H1 (cell line): ENCODE measurements at regions not wholly inside any gene's neighbourhood (a gene's known extent, or its start where the extent isn't known, plus 50 kb on each side); places are given as distances from the start of the nearest gene placed in this dataset.

Experiments used
- CTCF ChIA-PET: fragments of 300-600 bp; sonication (Branson Sonifier 250); formaldehyde crosslinking; loops from one replicate; lab custom pipeline; 2021; ENCODE audit not compliant: partially characterized antibody; lab: Charles Lee
- POLR2A ChIA-PET: fragments of 300-600 bp; sonication (Branson Sonifier 250); formaldehyde crosslinking; loops from one replicate; lab custom pipeline; 2021; ENCODE audit warnings: inconsistent platforms; ENCODE audit not compliant: partially characterized antibody; lab: Charles Lee
- DNase-seq, 2 experiments: peaks; one replicate each; pipeline versions ENCODE4 v3.0.0 to v3.0.0-alpha.2; 2010 to 2022; ENCODE audit warnings: low spot score in 2 of 2, low read depth in 1 of 2, mixed read lengths in 1 of 2
- FAIRE-seq: peaks from 2 replicates; lab custom pipeline; 2011; peaks lifted over from hg19 to GRCh38; lab: Jason Lieb, UNC
- H2AFZ ChIP-seq: 2 replicates; pipeline ENCODE4 v1.8.1; 2012; ENCODE audit warnings: low read length, inconsistent platforms
- H2AK5ac ChIP-seq: 2 replicates; pipeline ENCODE4 v1.6.1; 2013; ENCODE audit warnings: low read depth, low read length
- H2BK120ac ChIP-seq: replicated peaks from 2 replicates; pipeline ENCODE3; 2013; ENCODE audit warnings: low read depth, low read length, inconsistent platforms
- H2BK12ac ChIP-seq: 2 replicates; pipeline ENCODE4 v1.6.1; 2013; ENCODE audit warnings: low read depth, low read length
- H2BK15ac ChIP-seq: 2 replicates; pipeline ENCODE4 v1.6.1; 2013; ENCODE audit warnings: low read length
- H2BK20ac ChIP-seq: 2 replicates; pipeline ENCODE4 v1.6.1; 2013; ENCODE audit warnings: low read length
- H2BK5ac ChIP-seq: 2 replicates; pipeline ENCODE4 v1.6.1; 2013; ENCODE audit warnings: low read depth, low read length
- H3K14ac ChIP-seq: 2 replicates; pipeline ENCODE4 v1.6.1; 2013; ENCODE audit warnings: inconsistent platforms; ENCODE audit not compliant: insufficient read length
- H3K18ac ChIP-seq: 2 replicates; pipeline ENCODE4 v1.6.1; 2013; ENCODE audit warnings: low read length; ENCODE audit errors: extremely low read depth
- H3K23ac ChIP-seq: 2 replicates; pipeline ENCODE4 v1.6.1; 2013; ENCODE audit warnings: inconsistent platforms; ENCODE audit not compliant: insufficient read length
- H3K23me2 ChIP-seq: 2 replicates; pipeline ENCODE4 v1.6.1; 2013; ENCODE audit warnings: low read depth, low read length
- H3K27ac ChIP-seq: 2 replicates; pipeline ENCODE4 v1.6.1; 2011; ENCODE audit warnings: low read depth, low read length, inconsistent platforms
- H3K27me3 ChIP-seq, 4 experiments: replicated peaks in 1 of 4; 1 replicate in 1 of 4; 2 replicates in 3 of 4; pipeline versions ENCODE4 v1.6.1 to v1.8.1; 2011 to 2013; ENCODE audit warnings: low read length in 3 of 4, mild to moderate bottlenecking in 3 of 4, inconsistent platforms in 2 of 4, mixed read lengths in 2 of 4, moderate library complexity in 1 of 4; ENCODE audit not compliant: control insufficient read depth in 3 of 4, insufficient read depth in 3 of 4; ENCODE audit errors: extremely low read depth in 1 of 4
- H3K36me3 ChIP-seq, 4 experiments: 2 replicates each; pipeline versions ENCODE4 v1.6.1 to v1.8.1; 2011 to 2013; ENCODE audit warnings: mild to moderate bottlenecking in 4 of 4, low read length in 3 of 4, moderate library complexity in 2 of 4, control low read depth in 1 of 4, inconsistent platforms in 1 of 4; ENCODE audit not compliant: insufficient read depth in 4 of 4, control insufficient read depth in 2 of 4
- H3K4ac ChIP-seq: replicated peaks from 2 replicates; pipeline ENCODE3; 2013; ENCODE audit warnings: low read length, low read depth, mixed read lengths, inconsistent platforms; ENCODE audit not compliant: insufficient read length
- H3K4me1 ChIP-seq, 4 experiments: replicated peaks in 1 of 4; 1 replicate in 1 of 4; 2 replicates in 3 of 4; pipeline versions ENCODE4 v1.6.1 to v1.8.1; 2011 to 2013; ENCODE audit warnings: low read length in 3 of 4, inconsistent platforms in 2 of 4, mixed read lengths in 1 of 4; ENCODE audit not compliant: insufficient read depth in 4 of 4, control insufficient read depth in 3 of 4
- H3K4me2 ChIP-seq, 2 experiments: 2 replicates each; pipeline versions ENCODE4 v1.6.1 to v1.8.1; 2011 to 2013; ENCODE audit warnings: low read depth in 2 of 2, low read length in 2 of 2, control low read depth in 1 of 2, inconsistent platforms in 1 of 2, mild to moderate bottlenecking in 1 of 2; ENCODE audit not compliant: insufficient read depth in 1 of 2
- H3K4me3 ChIP-seq, 4 experiments: fragments of 200-600, 300-600 bp in 1 of 4; sonication (generic), shearing (Covaris generic), sonication (Bioruptor Twin) in 1 of 4; 2 replicates each; pipeline versions ENCODE4 v1.5.1 to v1.8.1; 2011 to 2016; ENCODE audit warnings: low read length in 4 of 4, low read depth in 3 of 4, control low read depth in 2 of 4, inconsistent platforms in 2 of 4, mild to moderate bottlenecking in 2 of 4, mixed read lengths in 1 of 4, moderate library complexity in 1 of 4; ENCODE audit not compliant: insufficient read depth in 2 of 4; ENCODE audit errors: extremely low read depth in 1 of 4
- H3K56ac ChIP-seq: replicated peaks from 2 replicates; pipeline ENCODE3; 2013; ENCODE audit warnings: low read depth, mild to moderate bottlenecking, mixed read lengths, low read length, inconsistent platforms; ENCODE audit not compliant: insufficient read length
- H3K79me1 ChIP-seq: 2 replicates; pipeline ENCODE4 v1.6.1; 2013; ENCODE audit warnings: low read depth, low read length, control low read depth
- H3K79me2 ChIP-seq, 2 experiments: 2 replicates each; pipeline versions ENCODE4 v1.6.1 to v1.8.1; 2012 to 2013; ENCODE audit warnings: low read length in 2 of 2, mild to moderate bottlenecking in 2 of 2, inconsistent platforms in 1 of 2; ENCODE audit not compliant: insufficient read depth in 2 of 2, control insufficient read depth in 1 of 2
- H3K9ac ChIP-seq, 4 experiments: replicated peaks in 1 of 4; 1 replicate in 1 of 4; 2 replicates in 3 of 4; pipeline versions ENCODE4 v1.6.1 to v1.8.1; 2011 to 2013; ENCODE audit warnings: low read depth in 3 of 4, low read length in 3 of 4, control low read depth in 2 of 4, mild to moderate bottlenecking in 2 of 4, moderate library complexity in 2 of 4, inconsistent platforms in 1 of 4; ENCODE audit errors: extremely low read depth in 1 of 4
- H3K9me3 ChIP-seq, 2 experiments: 2 replicates each; pipeline versions ENCODE4 v1.6.1 to v1.8.1; 2012 to 2013; ENCODE audit warnings: mild to moderate bottlenecking in 2 of 2, moderate library complexity in 2 of 2, control low read depth in 1 of 2, inconsistent platforms in 1 of 2, low read depth in 1 of 2, low read length in 1 of 2, mixed read lengths in 1 of 2; ENCODE audit not compliant: insufficient read depth in 2 of 2
- H4K20me1 ChIP-seq, 2 experiments: replicated peaks in 1 of 2; 2 replicates each; pipeline versions ENCODE3 to v1.8.1; 2011 to 2013; ENCODE audit warnings: inconsistent platforms in 2 of 2, low read length in 2 of 2, mild to moderate bottlenecking in 1 of 2; ENCODE audit not compliant: insufficient read depth in 2 of 2, control insufficient read depth in 1 of 2
- H4K5ac ChIP-seq: 2 replicates; pipeline ENCODE4 v1.6.1; 2013; ENCODE audit warnings: low read length, low read depth, mixed read lengths, inconsistent platforms; ENCODE audit not compliant: insufficient read length
- H4K8ac ChIP-seq: 2 replicates; pipeline ENCODE4 v1.8.0; 2013; ENCODE audit warnings: mild to moderate bottlenecking, moderate library complexity, low read length, inconsistent platforms; ENCODE audit not compliant: insufficient read depth; ENCODE audit errors: extremely low read depth
- H4K91ac ChIP-seq: replicated peaks from 2 replicates; pipeline ENCODE3; 2013; ENCODE audit warnings: low read length, mixed read lengths, inconsistent platforms; ENCODE audit not compliant: insufficient read length
- CTBP2 ChIP-seq: IDR thresholded peaks from 2 replicates; pipeline ENCODE4 v1.7.0; 2011; ENCODE audit warnings: borderline replicate concordance, mild to moderate bottlenecking, moderate library complexity, mixed read lengths, low read length; ENCODE audit not compliant: insufficient read depth, insufficient read length
- RAD21 ChIP-seq, 2 experiments: IDR thresholded peaks in 1 of 2; conservative IDR thresholded peaks in 1 of 2; 2 replicates each; pipeline ENCODE4 v1.6.1; 2011; ENCODE audit warnings: low read depth in 2 of 2, low read length in 2 of 2, improper control_type of control experiment in 1 of 2, inconsistent platforms in 1 of 2, mild to moderate bottlenecking in 1 of 2, moderate library complexity in 1 of 2
- TAF1 ChIP-seq: IDR thresholded peaks from 2 replicates; pipeline ENCODE4 v1.6.1; 2011; ENCODE audit warnings: mild to moderate bottlenecking, low read depth, low read length
- WGBS, 2 experiments: shearing (Covaris generic) in 1 of 2; methylation state at CpG; one replicate each; pipeline versions ENCODE4 v1.1.6 to v1.1.7; 2013 to 2015; ENCODE audit warnings: low lambda C conversion rate in 2 of 2, mixed read lengths in 2 of 2, inconsistent platforms in 1 of 2, low coverage in 1 of 2, missing lambda C conversion rate in 1 of 2; ENCODE audit not compliant: insufficient replicate concordance in 2 of 2, insufficient coverage in 1 of 2, insufficient read length in 1 of 2; ENCODE audit errors: extremely low coverage in 1 of 2, missing lambda C conversion rate in 1 of 2; 5-methylcytosine and 5-hydroxymethylcytosine counted together

DNA sequence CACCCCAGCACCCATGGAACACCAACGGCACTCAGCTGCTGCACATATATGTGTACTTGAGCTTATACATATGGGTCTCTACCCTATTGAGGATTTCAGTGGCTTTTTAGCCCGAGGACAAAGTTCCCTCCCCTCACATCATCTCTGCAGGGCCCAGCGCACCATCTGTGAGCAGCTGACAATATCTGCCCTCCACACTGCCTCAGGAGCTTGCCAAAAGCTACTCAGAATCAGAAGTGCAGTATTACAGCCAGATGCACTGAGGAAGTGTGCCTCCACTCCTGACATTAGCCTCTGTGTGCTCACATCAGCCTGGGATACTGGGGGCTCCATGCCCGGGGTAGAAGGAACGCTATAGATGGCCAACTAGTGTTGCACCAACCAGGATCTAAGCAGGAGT lies 903.9 kb downstream of the UQCRFS1 start:
- Histone ChIP-seq H3K9me3 (no peaks in the 10 kb centered on the region), H3K4me2 (no peak overlapping the region), H3K79me2 (no peaks in the 10 kb centered on the region), H2BK5ac (no peak overlapping the region), H4K5ac (no peak overlapping the region), H3K18ac (no peak overlapping the region), H4K8ac (no peak overlapping the region), H3K27ac (no peak overlapping the region), H3K79me1 (no peaks in the 10 kb centered on the region), H2BK12ac (no peak overlapping the region; the same call in 1 of the 2 replicates), H2BK20ac (no peak overlapping the region), H3K23ac (no peak overlapping the region), H2AK5ac (no peak overlapping the region), H3K56ac (no peak overlapping the region), H2AFZ (no peak overlapping the region), H4K20me1 (no peaks in the 10 kb centered on the region), H3K27me3 (no peaks in the 10 kb centered on the region), H3K4me3 (no peak overlapping the region), H2BK120ac (no peak overlapping the region), H3K4me1 (peaks cover 0 to 2% (median under 1%) of the 10 kb centered on the region in 4 experiments; a peak in 4 of 7 replicates), H3K23me2 (no peaks in the 10 kb centered on the region), H3K9ac (no peak overlapping the region), H4K91ac (no peak overlapping the region), H2BK15ac (no peak overlapping the region), H3K36me3 (no peaks in the 10 kb centered on the region), H3K14ac (no peak overlapping the region), H3K4ac (no peak overlapping the region)
- DNase-seq (no peak), FAIRE-seq (no peak)
- CTCF ChIA-PET, result interaction anchor here (0.9 to 4.0 kb wide), 9 partner anchors 13 to 361 kb away, joined by 3 to 20 read pairs (median 4); no protein-coding TSS in a partner anchor
- 94% methylated on average over 5 of the region's 5 CpGs; no CpG with 5 or more reads in 1 of the 2 experiments for WGBS, 2 experiments
- POLR2A ChIA-PET, result interaction anchor here (1.4 kb wide), 1 partner anchor 10 kb away, joined by 3 read pairs; no protein-coding TSS in a partner anchor
- TF ChIP-seq TAF1 (no peak), RAD21 (IDR thresholded peaks at IDR 0.05 in 1 of 2, conservative IDR thresholded peaks at IDR 0.05 in 1 of 2; ENCODE audit: low read depth in 2 of 2, low read length in 2 of 2) (no peak), CTBP2 (no peak)
